Fibroblast of peridontal ligament (primary cell): ENCODE measurements at regions not wholly inside any gene's neighbourhood (a gene's known extent, or its start where the extent isn't known, plus 50 kb on each side); places are given as distances from the start of the nearest gene placed in this dataset.
"Not testable (repeated sequence)": the region's sequence is repeated elsewhere in the genome, so short reads cannot be mapped to it uniquely, and the experiment has no call there.

Experiments
- DNase-seq: peaks from one replicate; pipeline ENCODE4 v3.0.0-alpha.2; 2010; ENCODE audit errors: extremely low read depth

DNA sequence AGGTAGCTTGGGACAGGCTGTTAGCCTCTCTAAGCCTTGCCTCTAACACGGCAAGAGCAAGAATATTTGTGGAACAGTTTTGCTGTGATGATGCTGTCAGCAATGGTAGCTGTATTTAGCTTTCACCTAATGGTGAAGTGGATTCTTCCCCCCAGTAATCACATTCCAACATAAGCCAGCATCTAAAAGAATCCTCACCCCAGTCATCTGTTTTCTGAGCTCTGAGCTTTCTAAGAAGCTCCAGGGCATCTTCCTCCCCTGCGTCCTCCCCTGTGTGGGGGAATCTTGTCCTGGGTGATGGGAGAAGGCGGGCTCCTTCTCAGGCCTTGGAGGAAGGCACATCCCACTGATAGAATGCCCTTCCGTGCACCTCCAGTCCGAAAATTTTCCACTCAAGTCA is 367.6 kb downstream of the BRD1 start:
- no peak for DNase-seq

DNA sequence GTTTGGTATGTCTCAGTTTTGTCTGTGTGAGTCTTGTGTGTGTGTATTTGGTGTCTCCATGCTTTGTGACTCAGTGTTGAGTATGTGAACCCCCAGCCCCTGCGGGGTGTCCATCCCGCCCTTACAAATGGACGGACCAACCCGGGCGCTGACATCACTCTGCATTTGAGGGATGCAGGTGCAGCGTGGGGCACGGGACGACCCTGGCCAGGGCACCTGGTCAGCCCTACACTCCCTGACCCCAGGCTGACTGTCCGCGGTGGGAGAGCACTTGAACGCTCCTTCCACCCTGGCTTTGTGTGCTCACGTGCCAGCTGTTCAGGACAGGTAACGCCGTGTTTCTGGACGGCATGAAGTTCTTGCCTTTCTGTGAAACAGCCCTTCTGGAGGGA is 369.0 kb downstream of the BRD1 start:
- no peak for DNase-seq

DNA sequence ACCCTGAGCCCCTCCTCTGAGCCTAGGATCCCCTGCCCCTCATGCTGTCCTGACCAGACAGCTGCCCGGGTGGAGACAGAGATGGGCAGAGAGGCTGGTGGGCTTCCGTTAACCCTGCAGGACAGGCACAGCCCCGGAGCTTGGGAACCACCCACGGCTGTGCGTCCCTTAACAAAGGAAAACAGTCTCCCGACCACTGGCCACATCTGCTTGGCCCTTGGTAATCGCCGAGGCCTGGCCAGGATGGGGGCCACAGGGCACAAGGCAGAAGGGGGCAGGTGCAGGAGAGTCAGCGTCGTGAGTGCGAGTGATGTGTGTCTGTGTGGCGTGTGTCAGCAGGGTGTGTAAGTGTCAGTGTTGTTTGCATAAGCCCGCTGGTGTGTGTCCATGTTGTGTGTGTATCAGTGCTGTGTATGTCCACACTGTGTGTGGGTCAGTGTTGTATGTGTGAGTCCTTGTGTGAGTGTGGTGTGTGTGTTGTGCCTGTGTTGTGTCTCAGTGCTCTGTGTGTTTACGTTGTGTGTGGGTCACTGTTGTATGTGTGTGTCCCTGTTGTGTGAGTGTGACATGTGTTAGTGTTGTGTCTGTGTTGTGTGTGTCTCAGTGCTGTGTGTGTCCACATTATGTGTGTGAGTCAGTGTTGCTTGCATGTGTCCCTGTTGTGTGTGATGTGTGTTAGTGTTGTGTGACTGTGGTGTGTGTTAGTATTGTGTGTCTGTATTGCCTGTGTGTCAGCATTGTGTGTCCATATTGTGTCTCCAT is 369.5 kb downstream of the BRD1 start:
- no peak for DNase-seq

DNA sequence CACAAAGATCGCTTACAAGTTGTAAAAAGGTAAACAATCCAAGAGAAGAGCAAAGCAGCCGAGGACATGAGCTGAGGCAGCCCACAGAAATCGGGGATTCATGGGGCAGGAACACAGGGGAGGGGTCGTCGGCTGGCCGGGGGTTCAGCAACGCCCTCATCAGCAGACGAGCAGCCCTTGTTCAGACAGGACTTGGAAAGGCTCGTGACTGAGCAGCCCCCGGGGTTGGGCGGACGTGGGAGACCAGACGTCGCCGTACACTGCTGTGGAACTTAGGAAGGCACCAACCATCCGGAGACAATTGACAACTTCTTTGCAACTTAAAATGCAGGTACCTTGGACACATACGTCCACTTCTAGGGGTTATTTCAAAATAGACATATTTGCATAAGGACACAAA is 370.5 kb downstream of the BRD1 start:
- no peak for DNase-seq

DNA sequence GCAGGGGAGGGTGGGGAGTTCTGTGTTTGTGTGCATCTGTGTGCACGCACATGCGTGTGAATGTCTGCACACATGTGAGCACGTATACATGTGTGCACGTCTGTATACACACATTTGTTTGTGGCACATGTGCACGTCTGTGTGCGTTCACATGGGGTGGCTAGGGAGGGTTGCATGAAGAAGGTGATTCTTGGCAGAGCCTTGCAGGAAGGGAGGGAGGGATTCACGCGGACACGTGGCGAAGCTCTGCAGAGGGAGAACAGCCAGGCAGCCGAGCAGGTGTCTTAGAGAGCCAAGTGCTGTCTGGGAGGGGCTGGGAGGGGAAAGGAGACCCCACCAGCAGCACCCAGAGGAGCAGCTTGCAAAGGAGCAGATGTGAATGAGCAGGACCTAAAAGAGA is 372.1 kb downstream of the BRD1 start:
- no peak for DNase-seq

DNA sequence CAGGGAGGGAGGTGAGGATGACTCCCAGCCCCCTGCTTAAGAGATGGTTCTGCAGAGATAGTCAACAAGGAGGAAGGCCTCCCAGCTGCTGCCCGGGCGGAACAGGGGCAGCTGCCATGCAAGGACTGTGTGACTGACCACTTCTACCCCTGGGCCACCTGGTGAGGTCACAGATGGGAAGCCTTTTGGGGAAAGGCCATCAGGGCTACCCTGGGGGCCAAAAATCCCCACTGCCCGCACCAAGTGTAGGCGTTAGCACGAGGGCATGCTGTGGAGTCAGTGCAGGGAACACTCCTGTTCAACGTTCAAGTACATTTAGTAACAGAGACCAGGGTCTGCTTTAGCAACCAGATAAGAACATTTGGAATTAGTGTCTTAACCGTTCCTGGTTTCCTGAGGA is 372.9 kb downstream of the BRD1 start:
- DNase-seq = no peak

DNA sequence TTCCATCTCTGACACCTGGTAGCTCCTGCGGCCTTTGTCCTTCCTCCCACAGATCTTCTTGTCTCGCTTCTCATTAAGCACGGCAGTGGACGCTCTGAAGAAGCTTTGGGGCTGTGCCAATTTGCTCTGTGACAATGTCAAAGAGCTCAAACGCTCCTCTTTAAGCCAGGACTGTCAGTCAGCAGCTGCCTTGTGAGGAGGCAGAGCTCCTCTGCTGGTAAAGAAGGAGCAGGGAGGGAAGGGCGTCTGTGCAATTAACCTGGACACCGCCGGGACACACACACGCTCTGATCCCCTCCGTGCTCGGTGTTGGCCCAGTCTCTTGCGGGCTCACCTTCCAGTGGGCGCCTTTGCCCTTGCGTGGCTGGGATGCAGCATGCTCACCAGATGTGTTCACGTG is 373.9 kb downstream of the BRD1 start:
- no peak for DNase-seq

DNA sequence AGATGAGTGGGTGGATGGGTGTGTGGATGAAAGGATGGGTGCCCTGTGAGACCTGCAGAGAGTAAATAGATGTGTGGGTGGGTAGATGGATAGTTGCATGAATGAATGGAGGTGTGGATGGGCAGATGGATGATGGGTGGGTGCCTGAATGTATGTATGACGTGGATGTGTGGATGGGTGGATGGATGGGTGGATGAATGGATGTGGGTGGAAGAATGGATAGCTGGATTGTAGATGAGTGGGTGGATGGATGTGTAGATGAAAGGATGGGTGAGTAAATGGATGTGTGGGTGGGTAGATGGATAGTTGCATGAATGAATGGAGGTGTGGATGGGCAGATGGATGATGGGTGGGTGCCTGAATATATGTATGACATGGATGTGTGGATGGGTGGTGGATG is 374.7 kb downstream of the BRD1 start:
- DNase-seq = not testable (repeated sequence)

DNA sequence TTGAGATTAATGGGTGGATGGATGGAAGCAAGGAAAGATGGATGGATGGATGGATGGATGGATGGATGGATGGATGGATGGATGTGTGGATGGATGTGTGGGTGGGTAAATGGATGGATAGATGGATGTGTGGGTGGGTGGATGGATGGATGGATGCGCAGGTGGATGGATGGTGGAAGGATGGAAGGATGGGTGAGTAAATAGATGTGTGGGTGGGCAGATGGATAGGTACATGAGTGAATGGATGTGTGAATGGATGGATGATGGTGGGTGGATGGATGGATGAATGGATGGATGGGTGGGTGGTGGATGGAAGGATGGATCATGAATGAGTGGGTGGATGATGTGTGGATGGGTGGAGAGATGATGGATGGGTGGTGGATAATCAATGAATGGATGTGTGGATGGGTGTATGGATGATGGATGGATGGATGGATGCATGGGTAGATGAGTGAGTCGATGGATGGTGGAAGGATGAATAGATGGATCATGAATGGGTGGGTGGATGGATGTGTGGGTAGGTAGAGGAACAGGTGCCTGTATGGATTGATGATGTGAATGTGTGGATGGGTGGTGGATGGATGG is 375.2 kb downstream of the BRD1 start:
- DNase-seq = no peak

DNA sequence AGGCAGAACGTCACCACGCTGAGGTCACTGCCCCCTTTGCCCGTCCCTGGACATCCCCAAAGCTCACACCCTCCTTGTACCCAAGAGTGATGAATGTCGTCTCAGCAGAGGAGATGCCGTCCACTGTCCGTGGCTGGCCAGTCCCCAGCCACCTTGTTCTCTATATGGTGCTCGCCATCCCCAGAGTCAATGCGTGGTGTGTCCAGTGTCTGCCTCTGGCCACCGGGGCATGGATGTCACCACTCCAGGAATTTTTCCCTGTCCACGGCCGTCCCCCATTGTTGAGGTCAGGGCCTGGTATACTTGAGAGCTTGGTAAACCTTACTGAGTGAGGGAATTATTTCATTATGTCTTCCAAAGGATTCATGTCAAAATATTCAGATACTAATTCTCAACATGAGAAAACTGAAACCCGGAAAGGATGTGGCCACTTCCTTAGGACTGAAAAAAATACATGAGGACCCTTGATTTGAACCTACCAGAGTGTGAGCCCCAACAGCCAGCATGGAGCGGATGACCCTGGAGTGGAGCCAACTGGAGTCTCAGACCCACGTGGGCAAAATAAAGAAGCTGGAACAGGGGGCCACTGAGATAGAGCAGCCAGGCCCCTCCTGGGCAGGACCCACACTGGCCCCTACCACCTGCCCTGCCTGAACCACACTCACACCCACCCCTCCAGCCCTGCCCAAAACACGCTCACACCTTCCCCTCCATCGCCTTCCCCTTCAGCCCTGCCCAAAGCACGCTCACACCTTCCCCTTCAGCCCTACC is 376.4 kb downstream of the BRD1 start:
- DNase-seq = no peak

DNA sequence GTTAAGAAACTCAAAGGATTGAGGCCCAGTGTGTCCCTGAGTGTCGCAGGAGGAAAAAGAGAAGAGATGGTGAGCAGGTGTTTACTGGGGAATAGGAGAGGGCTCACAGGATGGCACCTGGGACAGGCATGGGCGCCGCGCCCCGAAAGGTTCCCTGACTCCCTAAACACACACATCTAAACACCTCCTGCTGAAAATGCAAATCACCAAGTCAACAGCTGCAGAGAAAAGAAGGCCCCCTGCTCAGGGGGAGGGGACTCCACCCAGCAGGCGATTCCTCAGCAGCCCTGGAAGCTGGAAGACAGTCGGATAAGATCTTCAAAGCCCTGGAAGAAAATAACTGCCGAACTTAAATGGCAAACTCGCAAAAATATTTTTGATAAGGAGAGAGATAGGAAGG is 377.2 kb downstream of the BRD1 start:
- no peak for DNase-seq

DNA sequence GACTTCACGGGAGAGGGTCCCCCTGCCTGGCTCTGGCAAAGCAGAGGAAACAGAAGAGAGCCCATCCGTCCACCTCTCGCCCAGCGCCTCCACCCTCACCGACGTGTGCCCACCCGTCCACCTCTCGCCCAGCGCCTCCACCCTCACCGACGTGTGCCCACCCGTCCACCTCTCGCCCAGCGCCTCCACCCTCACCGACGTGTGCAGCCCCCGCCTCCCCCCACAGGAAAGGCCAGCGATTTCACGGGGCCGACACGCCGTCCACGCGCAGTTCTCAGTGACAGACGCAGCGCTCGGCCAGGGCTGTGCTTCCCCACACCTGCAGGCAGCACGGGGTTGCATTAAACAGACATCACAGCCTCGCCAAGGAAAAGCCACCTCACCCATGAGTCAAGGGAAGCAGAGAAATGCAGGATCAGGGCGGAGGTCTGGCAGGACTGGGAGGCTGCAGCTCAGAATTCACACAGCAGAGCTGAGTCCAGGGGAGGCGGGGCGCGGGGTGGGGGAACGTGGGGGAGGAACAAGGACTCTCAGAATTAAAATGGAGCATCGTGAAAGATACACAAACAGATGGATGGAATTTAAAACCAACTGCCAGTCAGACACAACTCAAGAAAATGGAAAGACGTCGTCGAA is 377.7 kb downstream of the BRD1 start:
- DNase-seq = no peak

DNA sequence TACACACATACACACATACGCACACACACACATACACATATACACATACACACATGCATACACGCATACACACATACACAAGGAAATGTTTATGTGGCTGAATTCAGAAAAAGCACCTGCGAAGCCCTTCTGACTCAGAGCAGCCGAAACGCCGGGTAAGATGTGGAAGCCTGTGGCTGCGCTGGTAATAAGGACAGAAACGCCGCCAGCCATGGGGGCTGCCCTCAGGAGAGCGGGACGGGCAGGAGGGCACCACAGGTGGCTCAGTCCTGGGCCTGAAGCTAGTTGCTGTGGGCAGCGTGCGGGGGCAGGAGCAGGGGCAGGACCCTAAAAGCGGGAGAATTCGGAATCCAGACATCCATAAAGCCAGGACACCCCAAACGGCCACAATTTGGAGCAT is 378.3 kb downstream of the BRD1 start:
- DNase-seq = no peak

DNA sequence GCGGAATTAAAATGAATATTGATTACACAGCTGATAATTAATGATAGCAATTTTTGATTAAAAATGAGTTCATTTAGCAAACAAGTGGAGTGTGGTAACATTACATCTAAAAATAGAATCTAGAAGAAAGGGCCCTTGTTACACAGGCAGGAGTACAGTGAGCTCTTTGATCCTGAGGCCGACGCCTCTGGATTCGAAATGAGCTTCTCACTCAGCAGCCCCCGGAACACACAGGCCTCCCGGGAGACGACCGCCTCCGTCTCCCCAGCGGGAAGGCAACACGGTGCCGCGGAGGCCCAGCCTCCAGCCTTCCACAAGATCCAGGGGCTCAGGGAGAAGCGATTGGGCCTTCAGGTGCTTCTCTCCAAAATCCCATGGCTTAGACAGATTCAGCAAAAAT is 379.1 kb downstream of the BRD1 start:
- no peak for DNase-seq

DNA sequence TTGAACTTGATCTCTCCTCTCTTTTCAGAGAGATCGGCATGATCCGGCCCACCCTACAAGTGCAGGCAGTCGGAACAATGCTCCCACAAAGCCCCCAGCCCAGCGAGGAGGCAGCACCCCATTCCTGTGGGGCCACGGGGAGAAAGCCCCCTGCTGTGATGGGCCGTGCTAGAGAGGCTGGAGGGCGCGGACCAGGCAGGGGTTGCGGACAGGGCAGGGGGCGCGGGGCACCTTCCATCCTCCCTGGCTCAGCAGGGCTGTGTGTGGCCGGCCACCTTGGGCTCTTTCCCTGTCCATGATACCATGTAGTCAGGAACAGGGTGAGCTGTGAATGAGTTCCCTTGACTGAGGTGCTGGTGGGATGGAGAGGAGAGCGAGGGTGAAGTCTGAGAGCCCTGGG is 379.8 kb downstream of the BRD1 start:
- DNase-seq = no peak

DNA sequence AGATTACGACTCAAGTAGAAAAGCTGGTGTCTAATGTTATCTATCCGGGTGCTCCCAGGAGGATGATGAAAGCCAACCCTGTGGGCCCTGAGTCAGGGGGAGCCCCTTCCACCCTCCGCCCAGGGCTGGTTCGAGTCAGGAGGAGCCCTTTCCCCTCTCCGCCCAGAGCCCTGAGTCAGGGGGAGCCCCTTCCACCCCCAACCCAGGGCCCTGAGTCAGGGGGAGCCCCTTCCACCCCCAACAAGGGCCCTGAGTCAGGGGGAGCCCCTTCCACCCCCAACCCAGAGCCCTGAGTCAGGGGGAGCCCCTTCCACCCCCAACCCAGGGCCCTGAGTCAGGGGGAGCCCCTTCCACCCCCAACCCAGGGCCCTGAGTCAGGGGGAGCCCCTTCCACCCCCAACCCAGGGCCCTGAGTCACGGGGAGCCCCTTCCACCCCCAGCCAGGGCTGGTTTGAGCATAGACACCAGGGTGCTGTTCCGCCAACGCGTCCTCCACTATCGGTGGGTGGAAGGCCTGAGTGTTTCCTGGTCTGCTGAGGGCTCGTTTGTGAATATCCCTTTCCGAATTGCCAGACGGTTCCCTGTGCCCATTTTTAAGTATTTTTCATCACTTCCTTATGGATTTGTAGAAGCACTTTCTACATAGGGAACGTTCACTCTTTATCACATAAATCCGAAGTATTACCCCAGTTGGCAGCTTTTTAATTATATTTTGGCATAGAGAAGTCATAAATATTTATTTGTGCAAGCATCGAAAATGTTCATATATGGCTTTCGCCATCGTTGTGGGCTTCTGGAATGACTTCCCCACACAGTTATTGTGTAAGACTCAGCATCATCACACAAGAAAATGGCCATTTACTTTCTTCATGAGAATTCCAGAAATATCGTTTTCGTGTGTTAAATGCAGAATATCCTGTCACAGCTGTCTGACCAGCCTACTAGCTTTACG is 380.6 kb downstream of the BRD1 start:
- no peak for DNase-seq

DNA sequence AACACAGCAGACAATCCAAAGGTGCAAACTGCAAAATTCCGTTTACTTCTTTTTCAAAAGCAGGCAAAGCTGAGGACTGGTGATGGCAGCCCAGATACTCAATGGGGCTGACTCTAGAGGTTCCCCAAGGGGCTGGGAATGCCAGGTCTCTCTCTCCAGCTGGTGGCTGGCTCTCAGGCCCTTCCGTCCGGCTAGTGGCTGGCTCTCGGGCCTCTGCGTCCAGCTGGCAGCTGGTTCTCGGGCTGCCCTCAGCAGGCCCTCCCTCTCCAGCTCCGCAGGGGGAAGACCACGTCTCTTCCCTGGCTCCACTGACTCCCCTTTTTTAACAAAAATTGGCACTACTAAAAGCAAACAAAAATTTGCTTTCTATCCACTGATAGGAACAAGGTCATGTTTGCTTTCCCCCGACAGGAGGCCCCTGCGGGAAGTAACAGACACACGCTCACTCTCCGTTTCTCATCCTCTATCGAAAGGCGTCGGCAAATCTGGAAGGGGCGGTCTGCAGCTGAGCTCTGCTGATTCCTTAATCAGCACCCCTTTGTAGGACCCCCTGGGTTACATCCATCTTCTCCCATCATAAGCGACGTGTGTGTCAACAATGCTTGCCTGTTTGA is 381.4 kb downstream of the BRD1 start:
- DNase-seq = no peak

DNA sequence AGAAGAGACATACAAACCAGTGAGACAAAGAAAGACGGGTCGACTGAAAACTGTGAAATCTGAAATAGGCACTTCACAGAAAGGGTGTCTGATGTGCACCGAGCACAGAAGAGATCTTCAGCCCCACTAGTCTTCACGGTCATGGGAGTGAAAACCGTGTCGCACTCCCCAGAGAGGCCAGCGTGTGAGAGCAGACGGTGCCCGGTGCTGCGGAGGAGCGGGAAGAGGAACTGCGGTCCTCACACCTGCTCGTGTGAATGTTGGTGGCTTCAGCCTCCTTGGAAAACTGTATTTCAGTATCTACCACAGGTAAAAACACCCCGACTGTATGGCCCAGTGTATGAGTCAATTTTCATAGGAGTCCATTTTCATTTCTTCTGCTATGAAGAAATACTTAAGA is 382.9 kb downstream of the BRD1 start:
- no peak for DNase-seq

DNA sequence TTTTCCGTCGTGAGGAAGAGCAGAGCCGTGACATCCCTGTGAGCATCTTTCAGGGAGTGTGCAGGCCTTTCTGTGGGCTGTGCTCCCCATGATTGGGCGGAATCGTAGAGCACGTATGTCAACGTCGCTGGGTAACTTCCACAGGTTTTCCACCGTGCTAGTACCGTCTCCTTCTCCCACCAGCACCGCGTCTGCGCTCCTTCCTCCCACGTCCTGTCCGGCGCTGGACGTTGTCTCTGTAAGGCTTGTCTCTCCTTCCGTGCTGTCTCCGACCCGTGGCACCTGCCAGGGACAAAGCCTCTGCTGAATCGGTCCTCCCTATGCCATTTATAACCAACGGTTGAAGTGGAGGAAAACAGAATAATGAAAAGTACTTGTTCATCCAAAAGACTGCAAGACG is 386.7 kb downstream of the BRD1 start:
- no peak for DNase-seq

DNA sequence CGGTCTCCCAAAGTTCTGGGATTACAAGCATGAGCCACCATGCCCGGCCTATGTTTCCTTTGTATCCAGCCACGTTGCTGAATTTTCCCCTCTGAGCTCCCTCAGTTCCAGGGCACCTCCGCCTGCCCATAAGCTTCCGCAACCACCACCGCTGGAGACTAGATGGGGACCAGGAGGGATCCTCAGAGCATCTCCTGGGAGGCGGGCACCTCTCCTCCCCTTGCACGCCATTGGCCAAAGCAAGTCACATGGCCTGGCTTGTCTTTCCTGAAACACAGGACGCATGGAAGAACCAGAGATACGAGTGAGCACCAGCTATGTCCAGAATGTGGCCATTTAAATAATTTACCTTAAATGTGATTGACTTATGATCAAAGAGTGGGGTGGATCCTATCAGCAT is 388.3 kb downstream of the BRD1 start:
- DNase-seq = no peak

DNA sequence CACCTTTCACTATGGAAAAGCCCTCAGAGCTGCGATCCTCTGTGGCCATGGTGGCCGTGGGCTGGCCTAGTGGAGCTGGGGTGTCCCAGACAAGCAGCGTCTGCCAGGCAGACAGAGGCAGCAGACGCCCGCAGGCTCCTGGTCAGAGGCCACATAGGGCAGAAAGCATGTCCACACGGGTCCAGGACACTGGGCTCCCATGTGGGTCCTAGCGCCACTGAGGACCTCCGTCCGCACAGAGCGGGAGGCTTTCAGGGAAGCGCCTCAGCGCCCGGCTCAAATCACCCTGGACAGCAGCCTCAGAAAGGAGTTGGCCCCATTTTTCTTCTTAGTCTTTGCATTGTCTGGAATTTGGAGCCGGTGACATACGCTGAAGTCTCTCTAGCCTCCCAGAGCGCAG is 389.7 kb downstream of the BRD1 start:
- DNase-seq = no peak
